ENCODE measurements at regions not wholly inside any gene's neighbourhood (a gene's known extent, or its start where the extent isn't known, plus 50 kb on each side); places are given as distances from the start of the nearest gene placed in this dataset.

DNA sequence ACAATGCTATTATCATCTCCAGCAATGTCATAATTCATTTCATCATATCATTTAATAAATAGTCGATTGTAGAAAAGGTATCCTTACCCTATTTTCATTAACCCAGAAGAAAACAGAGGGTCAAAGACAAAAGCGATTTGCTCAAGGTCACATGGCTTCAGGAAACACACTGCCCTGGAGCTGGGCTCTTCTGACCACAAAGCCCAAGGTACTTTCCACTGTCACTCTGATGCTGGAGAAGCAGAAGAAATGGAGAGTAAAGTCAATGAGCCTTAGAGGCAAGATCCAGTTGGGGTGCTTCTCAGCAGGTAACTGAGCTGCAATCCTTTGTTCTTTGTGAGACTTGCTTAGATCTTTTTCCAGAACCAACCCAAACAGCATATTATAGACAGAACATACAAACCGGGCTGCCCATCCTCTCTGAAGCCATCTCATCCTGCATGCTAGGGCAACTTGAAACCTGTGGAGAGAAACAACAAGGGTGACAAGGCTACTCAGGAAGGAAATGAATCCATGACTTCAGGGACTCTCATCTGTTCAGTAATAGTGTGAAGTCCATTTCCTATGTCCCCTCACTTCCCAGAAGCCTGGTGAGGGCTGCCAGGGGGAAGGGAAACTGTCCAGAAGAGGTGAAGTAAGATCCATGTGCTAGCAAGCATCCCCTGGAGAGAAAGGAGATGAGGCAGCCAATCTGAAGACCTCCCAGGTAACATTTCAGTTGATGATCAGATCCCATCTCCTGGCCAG is 148.6 kb upstream of the SVIL start:
- peaks cover 4% of the 10 kb centered on the region for H3K27me3 ChIP-seq (ENCODE audit: control insufficient read depth, insufficient read depth, low read length)
- FAIRE-seq (no peak), DNase-seq (ENCODE audit: low read depth) (no peak)
- H3K36me3 ChIP-seq (ENCODE audit: control insufficient read depth, insufficient read depth, low read length): no peaks in the 10 kb centered on the region
- no peak overlapping the region for H3K4me3 ChIP-seq (ENCODE audit: low read depth, low read length)
- TF ChIP-seq, protein P1, sequence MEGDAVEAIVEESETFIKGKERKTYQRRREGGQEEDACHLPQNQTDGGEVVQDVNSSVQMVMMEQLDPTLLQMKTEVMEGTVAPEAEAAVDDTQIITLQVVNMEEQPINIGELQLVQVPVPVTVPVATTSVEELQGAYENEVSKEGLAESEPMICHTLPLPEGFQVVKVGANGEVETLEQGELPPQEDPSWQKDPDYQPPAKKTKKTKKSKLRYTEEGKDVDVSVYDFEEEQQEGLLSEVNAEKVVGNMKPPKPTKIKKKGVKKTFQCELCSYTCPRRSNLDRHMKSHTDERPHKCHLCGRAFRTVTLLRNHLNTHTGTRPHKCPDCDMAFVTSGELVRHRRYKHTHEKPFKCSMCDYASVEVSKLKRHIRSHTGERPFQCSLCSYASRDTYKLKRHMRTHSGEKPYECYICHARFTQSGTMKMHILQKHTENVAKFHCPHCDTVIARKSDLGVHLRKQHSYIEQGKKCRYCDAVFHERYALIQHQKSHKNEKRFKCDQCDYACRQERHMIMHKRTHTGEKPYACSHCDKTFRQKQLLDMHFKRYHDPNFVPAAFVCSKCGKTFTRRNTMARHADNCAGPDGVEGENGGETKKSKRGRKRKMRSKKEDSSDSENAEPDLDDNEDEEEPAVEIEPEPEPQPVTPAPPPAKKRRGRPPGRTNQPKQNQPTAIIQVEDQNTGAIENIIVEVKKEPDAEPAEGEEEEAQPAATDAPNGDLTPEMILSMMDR (IDR thresholded peaks at IDR 0.05; ENCODE audit: insufficient read depth, low read length, severe bottlenecking): no peak

DNA sequence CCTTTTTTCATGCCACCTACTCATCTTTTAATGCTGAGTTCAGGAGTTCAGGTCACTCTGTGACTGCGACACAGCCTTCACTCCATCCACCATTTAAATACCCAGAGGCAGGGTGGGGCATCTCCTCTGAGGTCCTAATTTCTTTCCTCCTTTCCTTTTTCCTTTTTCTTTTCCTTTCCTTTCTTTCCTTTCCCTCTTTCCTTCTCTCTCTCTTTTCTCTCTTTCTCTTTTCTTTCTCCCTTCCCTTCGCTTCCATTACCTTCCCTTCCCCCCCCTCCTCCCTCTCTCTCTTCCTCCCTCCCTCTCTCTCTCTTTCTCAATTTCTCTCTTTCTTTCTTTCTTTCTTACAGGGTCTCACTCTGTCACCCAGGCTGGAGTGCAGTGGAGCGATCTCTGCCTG is 145.9 kb upstream of the SVIL start:
- peaks cover 4% of the 10 kb centered on the region for H3K27me3 ChIP-seq (ENCODE audit: control insufficient read depth, insufficient read depth, low read length)
- no peaks in the 10 kb centered on the region for H3K36me3 ChIP-seq (ENCODE audit: control insufficient read depth, insufficient read depth, low read length)
- no peak for DNase-seq (ENCODE audit: low read depth)
- TF ChIP-seq, protein P1 (IDR thresholded peaks at IDR 0.05; ENCODE audit: insufficient read depth, low read length, severe bottlenecking): no peak
- no peak for FAIRE-seq
- H3K4me3 ChIP-seq (ENCODE audit: low read depth, low read length): no peak overlapping the region

DNA sequence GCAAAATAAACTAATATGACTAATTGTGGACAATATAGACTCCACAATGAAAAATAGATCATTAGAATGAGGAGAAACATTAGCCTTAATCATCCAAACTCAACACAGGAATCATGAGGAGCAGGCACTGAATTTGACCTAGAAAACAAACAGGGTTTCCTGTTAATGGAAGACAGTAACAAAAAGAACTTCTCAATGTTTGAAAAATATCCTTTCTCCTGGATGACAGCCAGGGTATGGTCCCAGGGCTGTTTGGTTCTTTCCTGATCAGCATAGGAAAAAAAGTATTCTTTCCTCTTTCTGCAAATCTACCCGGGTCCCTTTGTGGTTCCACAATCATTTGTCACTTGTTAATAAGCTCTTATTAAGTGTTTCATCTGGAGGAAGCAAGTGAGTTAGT is 145.3 kb upstream of the SVIL start:
- H3K4me3 ChIP-seq (ENCODE audit: low read depth, low read length): no peak overlapping the region
- no peak for DNase-seq (ENCODE audit: low read depth)
- TF ChIP-seq, protein P1 (IDR thresholded peaks at IDR 0.05; ENCODE audit: insufficient read depth, low read length, severe bottlenecking): no peak
- no peak for FAIRE-seq
- H3K36me3 ChIP-seq (ENCODE audit: control insufficient read depth, insufficient read depth, low read length): no peaks in the 10 kb centered on the region
- peaks cover 4% of the 10 kb centered on the region for H3K27me3 ChIP-seq (ENCODE audit: control insufficient read depth, insufficient read depth, low read length)

DNA sequence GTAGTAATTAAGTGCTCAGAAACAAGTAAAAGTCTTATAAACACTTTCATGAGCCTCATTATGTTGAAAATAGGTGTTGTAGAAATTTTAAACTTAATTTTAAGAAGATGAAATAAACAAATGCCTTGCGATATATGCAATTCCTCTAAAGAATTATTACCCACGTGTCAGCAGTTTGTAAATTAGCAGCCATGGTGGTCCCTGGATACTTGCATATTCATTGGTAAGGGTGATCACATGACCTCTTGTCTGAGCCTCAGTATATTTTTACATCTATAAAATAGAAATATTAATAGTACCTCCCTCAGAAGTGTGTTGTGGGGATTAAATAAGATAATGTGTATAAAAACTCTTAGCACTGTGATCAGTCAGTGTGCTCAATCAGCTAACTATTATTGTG is 141.5 kb upstream of the SVIL start:
- TF ChIP-seq, protein P1 (IDR thresholded peaks at IDR 0.05; ENCODE audit: insufficient read depth, low read length, severe bottlenecking): no peak
- FAIRE-seq (no peak), DNase-seq (ENCODE audit: low read depth) (no peak)
- H3K27me3 ChIP-seq (ENCODE audit: control insufficient read depth, insufficient read depth, low read length): peaks cover 2% of the 10 kb centered on the region
- no peaks in the 10 kb centered on the region for H3K36me3 ChIP-seq (ENCODE audit: control insufficient read depth, insufficient read depth, low read length)
- no peak overlapping the region for H3K4me3 ChIP-seq (ENCODE audit: low read depth, low read length)

DNA sequence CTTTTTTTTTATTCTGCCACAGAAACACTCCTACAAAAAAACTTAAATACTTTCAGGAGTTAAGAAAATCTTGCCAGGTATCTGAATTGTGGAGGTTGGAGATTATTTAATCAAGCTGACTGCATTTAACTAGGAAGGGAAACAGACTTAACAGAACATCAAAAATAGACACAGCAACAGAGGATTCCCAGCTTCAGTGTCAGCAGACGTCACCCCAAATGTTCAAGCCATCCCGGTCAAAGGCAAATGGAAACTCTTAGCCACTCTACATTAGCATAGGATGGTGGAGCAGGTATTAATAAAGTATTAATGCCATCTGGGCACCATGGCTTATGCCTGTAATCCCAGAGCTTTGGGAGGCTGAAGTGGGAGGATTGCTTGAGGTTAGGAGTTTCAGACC is 139.7 kb upstream of the SVIL start:
- DNase-seq (ENCODE audit: low read depth) (no peak), FAIRE-seq (no peak)
- Histone ChIP-seq H3K36me3 (ENCODE audit: control insufficient read depth, insufficient read depth, low read length) (no peaks in the 10 kb centered on the region), H3K4me3 (ENCODE audit: low read depth, low read length) (no peak overlapping the region), H3K27me3 (ENCODE audit: control insufficient read depth, insufficient read depth, low read length) (peaks cover 2% of the 10 kb centered on the region)
- TF ChIP-seq, protein P1 (IDR thresholded peaks at IDR 0.05; ENCODE audit: insufficient read depth, low read length, severe bottlenecking): no peak

DNA sequence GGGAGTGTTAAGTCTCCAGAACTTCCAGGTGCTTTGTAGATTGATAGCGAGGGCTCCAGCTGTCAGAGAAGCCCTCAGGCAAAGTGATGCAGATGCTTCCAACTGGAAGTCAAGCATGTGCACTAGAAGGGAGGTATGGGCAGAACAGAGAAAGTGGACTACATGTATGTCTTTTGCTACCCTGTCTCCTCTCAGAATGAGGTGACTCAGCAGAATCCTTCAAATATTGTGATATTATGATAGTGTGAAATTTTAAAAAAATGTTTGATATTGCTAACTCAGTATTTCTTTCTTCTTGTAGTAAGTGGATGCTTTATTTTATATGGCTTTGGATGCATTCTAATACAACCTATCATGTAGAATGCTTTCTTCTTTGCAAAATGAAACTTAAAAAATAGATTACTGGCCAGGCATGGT is 138.9 kb upstream of the SVIL start:
- no peaks in the 10 kb centered on the region for H3K36me3 ChIP-seq (ENCODE audit: control insufficient read depth, insufficient read depth, low read length)
- FAIRE-seq (no peak), DNase-seq (ENCODE audit: low read depth) (no peak)
- H3K4me3 ChIP-seq (ENCODE audit: low read depth, low read length): no peak overlapping the region
- peaks cover 2% of the 10 kb centered on the region for H3K27me3 ChIP-seq (ENCODE audit: control insufficient read depth, insufficient read depth, low read length)
- TF ChIP-seq, protein P1 (IDR thresholded peaks at IDR 0.05; ENCODE audit: insufficient read depth, low read length, severe bottlenecking): no peak
